Spleen (tissue), 7 donors: ENCODE measurements at regions not wholly inside any gene's neighbourhood (a gene's known extent, or its start where the extent isn't known, plus 50 kb on each side); places are given as distances from the start of the nearest gene placed in this dataset.
"Not testable (repeated sequence)": the region's sequence is repeated elsewhere in the genome, so short reads cannot be mapped to it uniquely, and the experiment has no call there.

ENCODE experiments used
- CTCF ChIP-seq, 11 experiments: fragments of 200-600 bp in 7 of 11; fragments of 450-650 bp in 4 of 11; sonication (generic) in 4 of 11; IDR thresholded peaks in 8 of 11; conservative IDR thresholded peaks in 3 of 11; 1 replicate in 7 of 11; 2 replicates in 4 of 11; pipeline versions ENCODE4 v1.4.0 to v1.8.0; 2016 to 2021; ENCODE audit warnings: antibody characterized with exemption in 11 of 11, inconsistent platforms in 4 of 11, mild to moderate bottlenecking in 1 of 11
- POLR2A ChIP-seq, 3 donors: fragments of 450-650 bp; IDR thresholded peaks; one replicate each; pipeline ENCODE4 v1.5.1; 2017; ENCODE audit warnings: antibody characterized with exemption in 3 of 3, mild to moderate bottlenecking in 1 of 3
- POLR2AphosphoS5 ChIP-seq, 3 donors: sonication (generic); formaldehyde crosslinking; IDR thresholded peaks; one replicate each; pipeline ENCODE4 v1.5.1; 2017; ENCODE audit warnings: antibody characterized with exemption in 3 of 3
- donor health status: DM: no; HTN: no; CAD: no; lungs with moderate emphysema.
- donor health status: DM: no; HTN: no; CAD: no.
- donor health status: DM: no; HTN: no; CAD: no.

DNA sequence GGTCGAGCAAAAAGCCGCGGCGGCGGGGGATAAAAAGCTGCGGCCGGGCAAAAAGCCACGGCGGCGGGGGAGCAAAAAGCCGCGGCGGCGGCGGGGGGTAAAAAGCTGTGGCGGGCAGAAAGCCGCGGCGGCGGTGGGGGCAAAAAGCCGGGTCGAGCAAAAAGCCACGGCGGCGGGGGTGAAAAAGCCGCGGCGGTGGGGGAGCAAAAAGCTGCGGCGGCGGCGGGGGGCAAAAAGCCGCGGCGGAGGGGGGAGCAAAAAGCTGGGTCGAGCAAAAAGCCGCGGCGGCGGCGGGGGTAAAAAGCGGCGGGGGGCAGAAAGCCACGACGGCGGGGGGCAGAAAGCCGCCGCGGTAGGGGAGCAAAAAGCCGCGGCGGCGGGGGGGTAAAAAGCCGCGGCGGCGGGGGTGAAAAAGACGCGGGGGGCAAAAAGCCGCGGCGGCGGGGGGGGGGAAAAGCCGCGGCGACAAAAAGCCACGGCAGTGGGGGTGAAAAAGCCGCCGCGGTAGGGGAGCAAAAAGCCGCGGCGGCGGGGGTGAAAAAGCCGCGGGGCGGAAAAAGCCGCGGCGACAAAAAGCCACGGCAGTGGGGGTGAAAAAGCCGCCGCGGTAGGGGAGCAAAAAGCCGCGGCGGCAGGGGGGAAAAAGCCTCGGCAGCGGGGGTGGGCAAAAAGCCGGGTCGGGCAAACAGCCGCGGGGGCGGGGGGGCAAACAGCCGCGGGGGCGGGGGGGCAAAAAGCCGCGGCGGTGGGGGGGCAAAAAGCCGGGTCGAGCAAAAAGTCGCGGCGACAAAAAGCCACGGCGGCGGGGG lies 510.8 kb downstream of the FOXD4L5 start:
- TF ChIP-seq CTCF (IDR thresholded peaks at IDR 0.05 in 8 of 11, conservative IDR thresholded peaks at IDR 0.05 in 3 of 11); POLR2A (IDR thresholded peaks at IDR 0.05); POLR2AphosphoS5 (IDR thresholded peaks at IDR 0.05): not testable (repeated sequence)
